ENCODE measurements at regions not wholly inside any gene's neighbourhood (a gene's known extent, or its start where the extent isn't known, plus 50 kb on each side); places are given as distances from the start of the nearest gene placed in this dataset.
"Not testable (repeated sequence)": the region's sequence is repeated elsewhere in the genome, so short reads cannot be mapped to it uniquely, and the experiment has no call there.

- DNase-seq (ENCODE audit: low read depth in 4 of 4, low spot score in 2 of 4), result no peak
Measured at GRCh38 chr22:34567367-34567766, 498.6 kb upstream of the ISX start.

GRCh38 chr22:34570408-34570807 is 495.6 kb upstream of the ISX start:
- no peak for DNase-seq (ENCODE audit: low read depth in 4 of 4, low spot score in 2 of 4)

GRCh38 chr22:34579519-34579918 is 486.4 kb upstream of the ISX start:
- no peak for DNase-seq (ENCODE audit: low read depth in 4 of 4, low spot score in 2 of 4)

- peak in 3 of 4 donors; percentile 4 to 19 (median 17) for DNase-seq (ENCODE audit: low read depth in 4 of 4, low spot score in 2 of 4)
Measured at GRCh38 chr22:34587357-34588356, 478.3 kb upstream of the ISX start.

- no peak for DNase-seq (ENCODE audit: low read depth in 4 of 4, low spot score in 2 of 4)
Measured at GRCh38 chr22:34588871-34589545, 476.9 kb upstream of the ISX start.

GRCh38 chr22:34592123-34592740 is 473.7 kb upstream of the ISX start:
- no peak for DNase-seq (ENCODE audit: low read depth in 4 of 4, low spot score in 2 of 4)

- no peak for DNase-seq (ENCODE audit: low read depth in 4 of 4, low spot score in 2 of 4)
Measured at GRCh38 chr22:34599567-34599966, 466.4 kb upstream of the ISX start.

- no peak for DNase-seq (ENCODE audit: low read depth in 4 of 4, low spot score in 2 of 4)
Measured at GRCh38 chr22:34604312-34604711, 461.6 kb upstream of the ISX start.

GRCh38 chr22:34608106-34608505 is 457.9 kb upstream of the ISX start:
- DNase-seq (ENCODE audit: low read depth in 4 of 4, low spot score in 2 of 4), result no peak

GRCh38 chr22:34608540-34609115 is 457.3 kb upstream of the ISX start:
- no peak for DNase-seq (ENCODE audit: low read depth in 4 of 4, low spot score in 2 of 4)

GRCh38 chr22:34609646-34610045 is 456.3 kb upstream of the ISX start:
- DNase-seq (ENCODE audit: low read depth in 4 of 4, low spot score in 2 of 4), result no peak

- DNase-seq (ENCODE audit: low read depth in 4 of 4, low spot score in 2 of 4), result no peak
Measured at GRCh38 chr22:34620161-34620560, 445.8 kb upstream of the ISX start.

GRCh38 chr22:34620832-34621231 is 445.1 kb upstream of the ISX start:
- no peak for DNase-seq (ENCODE audit: low read depth in 4 of 4, low spot score in 2 of 4)

- DNase-seq (ENCODE audit: low read depth in 4 of 4, low spot score in 2 of 4), result no peak
Measured at GRCh38 chr22:34622602-34623001, 443.4 kb upstream of the ISX start.

GRCh38 chr22:34623580-34623979 is 442.4 kb upstream of the ISX start:
- no peak for DNase-seq (ENCODE audit: low read depth in 4 of 4, low spot score in 2 of 4)

GRCh38 chr22:34625892-34626291 is 440.1 kb upstream of the ISX start:
- DNase-seq (ENCODE audit: low read depth in 4 of 4, low spot score in 2 of 4), result not testable (repeated sequence)

GRCh38 chr22:34638128-34638527 is 427.8 kb upstream of the ISX start:
- no peak for DNase-seq (ENCODE audit: low read depth in 4 of 4, low spot score in 2 of 4)

GRCh38 chr22:34639911-34640310 is 426.0 kb upstream of the ISX start:
- DNase-seq (ENCODE audit: low read depth in 4 of 4, low spot score in 2 of 4), result no peak

- no peak for DNase-seq (ENCODE audit: low read depth in 4 of 4, low spot score in 2 of 4)
Measured at GRCh38 chr22:34645375-34645774, 420.6 kb upstream of the ISX start.

GRCh38 chr22:34669001-34669400 is 397.0 kb upstream of the ISX start:
- DNase-seq (ENCODE audit: low read depth in 4 of 4, low spot score in 2 of 4), result no peak

- DNase-seq (ENCODE audit: low read depth in 4 of 4, low spot score in 2 of 4), result not testable (repeated sequence)
Measured at GRCh38 chr22:34683031-34683430, 382.9 kb upstream of the ISX start.

All from left renal cortex interstitium (tissue), 4 donors.